OCI-LY7 (cell line): ENCODE measurements at regions not wholly inside any gene's neighbourhood (a gene's known extent, or its start where the extent isn't known, plus 50 kb on each side); places are given as distances from the start of the nearest gene placed in this dataset.

Experiments used
- EZH2phosphoT487 ChIP-seq: fragments of 200-600 bp; sonication (generic); IDR thresholded peaks from 2 replicates; pipeline ENCODE4 v1.6.1; 2018; ENCODE audit warnings: low read depth, borderline replicate concordance, mild to moderate bottlenecking, mixed run types, antibody characterized with exemption, low read length, moderate library complexity, mixed read lengths
- TF ChIP-seq, protein P1 (sequence below): fragments of 200-600 bp; sonication (generic); conservative IDR thresholded peaks from 2 replicates; pipeline ENCODE4 v1.5.1; 2014; ENCODE audit warnings: mild to moderate bottlenecking, antibody characterized with exemption, low read length, moderate library complexity, mixed read lengths

DNA sequence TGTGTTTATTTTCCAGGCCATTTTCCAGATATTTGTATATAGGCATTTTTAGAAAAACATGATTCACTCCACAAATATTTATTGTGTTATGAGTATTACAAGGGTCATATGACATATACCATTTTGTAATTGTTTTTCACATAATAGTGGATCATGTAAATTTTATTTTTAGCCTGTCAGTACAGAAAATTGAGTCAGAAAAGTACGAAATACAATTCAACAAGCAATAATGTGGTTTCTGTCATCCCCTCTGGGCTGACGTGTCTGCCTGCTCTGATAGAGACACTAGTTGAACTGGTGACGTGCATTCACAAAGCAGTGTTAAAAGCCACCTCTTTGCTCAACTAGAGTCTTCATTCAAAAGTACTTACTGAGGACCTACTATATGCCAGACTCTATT, 97.9 kb upstream of the STEAP1B start:
- TF ChIP-seq, protein P1, sequence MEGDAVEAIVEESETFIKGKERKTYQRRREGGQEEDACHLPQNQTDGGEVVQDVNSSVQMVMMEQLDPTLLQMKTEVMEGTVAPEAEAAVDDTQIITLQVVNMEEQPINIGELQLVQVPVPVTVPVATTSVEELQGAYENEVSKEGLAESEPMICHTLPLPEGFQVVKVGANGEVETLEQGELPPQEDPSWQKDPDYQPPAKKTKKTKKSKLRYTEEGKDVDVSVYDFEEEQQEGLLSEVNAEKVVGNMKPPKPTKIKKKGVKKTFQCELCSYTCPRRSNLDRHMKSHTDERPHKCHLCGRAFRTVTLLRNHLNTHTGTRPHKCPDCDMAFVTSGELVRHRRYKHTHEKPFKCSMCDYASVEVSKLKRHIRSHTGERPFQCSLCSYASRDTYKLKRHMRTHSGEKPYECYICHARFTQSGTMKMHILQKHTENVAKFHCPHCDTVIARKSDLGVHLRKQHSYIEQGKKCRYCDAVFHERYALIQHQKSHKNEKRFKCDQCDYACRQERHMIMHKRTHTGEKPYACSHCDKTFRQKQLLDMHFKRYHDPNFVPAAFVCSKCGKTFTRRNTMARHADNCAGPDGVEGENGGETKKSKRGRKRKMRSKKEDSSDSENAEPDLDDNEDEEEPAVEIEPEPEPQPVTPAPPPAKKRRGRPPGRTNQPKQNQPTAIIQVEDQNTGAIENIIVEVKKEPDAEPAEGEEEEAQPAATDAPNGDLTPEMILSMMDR = no peak
- TF ChIP-seq EZH2phosphoT487 = no peak
